ENCODE measurements at regions not wholly inside any gene's neighbourhood (a gene's known extent, or its start where the extent isn't known, plus 50 kb on each side); places are given as distances from the start of the nearest gene placed in this dataset.
"Not testable (repeated sequence)": the region's sequence is repeated elsewhere in the genome, so short reads cannot be mapped to it uniquely, and the experiment has no call there.

- H3K23ac ChIP-seq (ENCODE audit: low read depth, low read length); in situ Hi-C loops (cut with MboI; ENCODE audit: low sequenced_read_pairs); H2BK120ac ChIP-seq (ENCODE audit: low read depth, low read length); H3K27me3 ChIP-seq (ENCODE audit: control insufficient read depth, insufficient read depth, low read length); H3K56ac ChIP-seq (ENCODE audit: extremely low read depth, insufficient read depth, low read length); H3K9me1 ChIP-seq (ENCODE audit: insufficient read depth, low read length); H4K5ac ChIP-seq (ENCODE audit: low read depth, low read length); H3K4me2 ChIP-seq (ENCODE audit: low read depth, low read length); intact Hi-C loops (cut with micrococcal nuclease); H3K27ac ChIP-seq (ENCODE audit: insufficient read depth, low read length); H2AFZ ChIP-seq (replicated peaks; ENCODE audit: low read length, poor library complexity); BruUV-seq (replicated peaks); H3K79me1 ChIP-seq (ENCODE audit: low read depth in 1 of 2, low read length in 2 of 2); H3K9me3 ChIP-seq (ENCODE audit: control insufficient read depth, insufficient read depth, low read length); H2AK9ac ChIP-seq (replicated peaks; ENCODE audit: low read depth, low read length, poor library complexity); H2BK5ac ChIP-seq (ENCODE audit: low read depth, low read length, poor library complexity, severe bottlenecking); H3K4me1 ChIP-seq (ENCODE audit: control insufficient read depth, insufficient read depth, low read length); POLR2A ChIA-PET (ENCODE audit: unreplicated experiment); H4K8ac ChIP-seq (ENCODE audit: low read depth in 2 of 2, low read length in 2 of 2); H2BK20ac ChIP-seq (ENCODE audit: low read depth, low read length); H3K14ac ChIP-seq (replicated peaks; ENCODE audit: low read depth, low read length); H4K91ac ChIP-seq (ENCODE audit: insufficient read depth, low read depth, low read length); H3K4me3 ChIP-seq (ENCODE audit: insufficient read depth, low read depth, low read length); H3K36me3 ChIP-seq (ENCODE audit: control insufficient read depth, insufficient read depth, low read length); H2AK5ac ChIP-seq (ENCODE audit: low read depth, low read length); ATAC-seq (ENCODE audit: low read depth); H3K18ac ChIP-seq (ENCODE audit: low read depth, low read length); H3K9ac ChIP-seq (ENCODE audit: low read depth, low read length); dilution Hi-C loops (cut with HindIII; ENCODE audit: low sequenced_read_pairs, unreplicated experiment); H2BK15ac ChIP-seq (ENCODE audit: low read depth, low read length); H3K4ac ChIP-seq (ENCODE audit: low read depth, low read length); DNase-seq; H4K20me1 ChIP-seq (ENCODE audit: insufficient read depth, low read length): not testable (repeated sequence)
- 96% methylated on average over 5 of the region's 32 CpGs; no CpG with 5 or more reads in 1 of the 2 experiments for WGBS, 2 experiments (ENCODE audit: extremely low coverage in 2 of 2, insufficient read length in 1 of 2)
- CTCF ChIA-PET = interaction anchor here (0.8 kb wide), 1 partner anchor 26 kb away, joined by 3 read pairs; no protein-coding TSS in a partner anchor
Observed at GRCh38 chr2:163913532-163913944, 177.7 kb upstream of the FIGN start.

All from IMR-90 (cell line).